K562 (cell line): ENCODE measurements at regions not wholly inside any gene's neighbourhood (a gene's known extent, or its start where the extent isn't known, plus 50 kb on each side); places are given as distances from the start of the nearest gene placed in this dataset.
"Not testable (repeated sequence)": the region's sequence is repeated elsewhere in the genome, so short reads cannot be mapped to it uniquely, and the experiment has no call there.

Experiments used
- ATAC-seq: fragments of 200-7000 bp; cut with Tn5 transposase; 3 replicates; pipeline ENCODE4 v1.9.1; 2020; ENCODE audit warnings: moderate library complexity
- BruUV-seq: library from RNA; stranded (reverse); fragments of 400-500 nt; replicated peaks from 2 replicates; lab custom pipeline; 2021; lab: Mats Ljungman, UMichigan
- CTCF ChIA-PET: fragments of 300-600 bp; formaldehyde crosslinking; extraction: SDS; loops from one replicate; lab custom pipeline; 2021; ENCODE audit warnings: low intra/inter-chr PET ratio; lab: Yijun Ruan, JAX
- POLR2A ChIA-PET: fragments of 300-600, 350-650 bp; sonication (Branson Sonifier 250); formaldehyde crosslinking; extraction: SDS; loops from one replicate; lab custom pipeline; 2021; ENCODE audit warnings: antibody characterized with exemption, inconsistent platforms; lab: Yijun Ruan, JAX
- DNase-seq, 4 experiments: peaks; one replicate each; pipeline versions ENCODE4 v3.0.0 to v3.0.0-alpha.2; 2011 to 2018; ENCODE audit warnings: low spot score in 3 of 4, mixed read lengths in 3 of 4; ENCODE audit errors: extremely low read depth in 1 of 4
- FAIRE-seq: peaks from 2 replicates; lab custom pipeline; 2011; peaks lifted over from hg19 to GRCh38; lab: Jason Lieb, UNC
- H2AFZ ChIP-seq: 2 replicates; pipeline ENCODE4 v1.6.0; 2011; ENCODE audit warnings: low read depth, low read length, control low read depth, inconsistent platforms
- H3K27ac ChIP-seq: fragments of 200-600 bp; 3 replicates; pipeline ENCODE4 v1.8.0; 2011; ENCODE audit warnings: low read depth, mild to moderate bottlenecking, control low read depth, inconsistent platforms, low read length, moderate library complexity, mixed read lengths; ENCODE audit errors: extremely low read depth
- H3K27me3 ChIP-seq, 2 experiments: fragments of 300-600 bp in 1 of 2; 2 replicates in 1 of 2; 3 replicates in 1 of 2; pipeline versions ENCODE4 v1.6.0 to v1.8.0; 2011; ENCODE audit warnings: inconsistent platforms in 2 of 2, low read length in 2 of 2, mild to moderate bottlenecking in 1 of 2, mixed read lengths in 1 of 2, moderate library complexity in 1 of 2; ENCODE audit not compliant: control insufficient read depth in 2 of 2, insufficient read depth in 2 of 2
- H3K36me3 ChIP-seq: fragments of 300-600 bp; 3 replicates; pipeline ENCODE4 v1.8.0; 2011; ENCODE audit warnings: mild to moderate bottlenecking, low read length, inconsistent platforms; ENCODE audit not compliant: control insufficient read depth, insufficient read depth
- H3K4me1 ChIP-seq, 2 experiments: fragments of 200-600 bp in 1 of 2; replicated peaks in 1 of 2; 2 replicates in 1 of 2; 3 replicates in 1 of 2; pipeline versions ENCODE4 v1.5.1 to v1.8.0; 2011; ENCODE audit warnings: inconsistent platforms in 2 of 2, low read length in 2 of 2, mild to moderate bottlenecking in 1 of 2, mixed read lengths in 1 of 2, moderate library complexity in 1 of 2; ENCODE audit not compliant: control insufficient read depth in 2 of 2, insufficient read depth in 2 of 2
- H3K4me2 ChIP-seq: 2 replicates; pipeline ENCODE4 v1.6.1; 2011; ENCODE audit warnings: low read length, control low read depth, inconsistent platforms, mixed read lengths; ENCODE audit not compliant: insufficient read depth
- H3K4me3 ChIP-seq: fragments of 200-600 bp; sonication (generic), shearing (Covaris generic); 2 replicates; pipeline ENCODE4 v1.5.1; 2016; ENCODE audit warnings: control low read depth, inconsistent platforms
- H3K79me2 ChIP-seq: fragments of 200-600 bp; 3 replicates; pipeline ENCODE4 v1.8.0; 2011; ENCODE audit warnings: low read length, inconsistent platforms; ENCODE audit not compliant: control insufficient read depth, insufficient read depth
- H3K9ac ChIP-seq, 2 experiments: 2 replicates each; pipeline versions ENCODE4 v1.6.0 to v1.6.1; 2011; ENCODE audit warnings: low read depth in 2 of 2, low read length in 2 of 2, control low read depth in 1 of 2, inconsistent platforms in 1 of 2, mild to moderate bottlenecking in 1 of 2, mixed read lengths in 1 of 2; ENCODE audit not compliant: insufficient read depth in 1 of 2
- H3K9me1 ChIP-seq: one replicate; pipeline ENCODE4 v1.6.0; 2011; ENCODE audit warnings: inconsistent platforms, mild to moderate bottlenecking, low read length, moderate library complexity; ENCODE audit not compliant: control insufficient read depth, insufficient read depth
- H3K9me3 ChIP-seq: replicated peaks from 2 replicates; pipeline ENCODE4 v1.5.1; 2011; ENCODE audit warnings: low read depth, low read length, inconsistent platforms; ENCODE audit not compliant: control insufficient read depth, insufficient read depth
- H4K20me1 ChIP-seq: replicated peaks from 2 replicates; pipeline ENCODE4 v1.6.1; 2011; ENCODE audit warnings: low read length, inconsistent platforms, mixed read lengths; ENCODE audit not compliant: control insufficient read depth, insufficient read depth
- ESRRA ChIP-seq: fragments of 450-650 bp; IDR thresholded peaks from 2 replicates; pipeline ENCODE4 v1.6.1; 2014; ENCODE audit warnings: low read depth, mild to moderate bottlenecking, moderate library complexity, borderline replicate concordance
- EWSR1 ChIP-seq: fragments of 450-650 bp; IDR thresholded peaks from 2 replicates; pipeline ENCODE4 v1.6.1; 2018; ENCODE audit warnings: borderline replicate concordance, mild to moderate bottlenecking, low read depth, moderate library complexity; ENCODE audit not compliant: partially characterized antibody
- FUS ChIP-seq: fragments of 200-400 bp; formaldehyde crosslinking; optimal IDR thresholded peaks from 2 replicates; pipeline ENCODE3; 2017; ENCODE audit warnings: low read depth, low read length
- TCF7L2 ChIP-seq: fragments of 150-350 bp; IDR thresholded peaks from 2 replicates; pipeline ENCODE4 v1.6.1; 2016; ENCODE audit warnings: low read depth, mild to moderate bottlenecking, low read length, moderate library complexity
- ZNF24 ChIP-seq: fragments of 450-650 bp; IDR thresholded peaks from 2 replicates; pipeline ENCODE4 v1.6.1; 2016
- ZNF57 ChIP-seq: fragments of 450-650 bp; formaldehyde crosslinking; IDR thresholded peaks from 2 replicates; pipeline ENCODE4 v1.4.0; 2020; ENCODE audit warnings: mild to moderate bottlenecking, moderate library complexity
- WGBS: fragments of 100-300 bp; shearing (Covaris generic); methylation state at CpG from one replicate; pipeline ENCODE4 v1.1.6; 2016; ENCODE audit warnings: low coverage, mixed read lengths; ENCODE audit not compliant: insufficient coverage; ENCODE audit errors: missing lambda C conversion rate; 5-methylcytosine and 5-hydroxymethylcytosine counted together
- in situ Hi-C: fragments of 300-500 bp; cut with MboI; formaldehyde crosslinking; loops from 4 replicates; pipeline ENCODE4 v1.15.0; 2018; ENCODE audit warnings: inconsistent platforms, mixed read lengths
- intact Hi-C: fragments of 100-400 bp; cut with micrococcal nuclease; formaldehyde crosslinking; loops from 2 replicates; pipeline ENCODE4 v1.14.2; 2022
- TF ChIP-seq, protein P1 (sequence below): sonication (generic); formaldehyde crosslinking; IDR thresholded peaks from 2 replicates; pipeline ENCODE4 v1.9.0; 2022; ENCODE audit warnings: mild to moderate bottlenecking, missing genetic modification reagents

DNA sequence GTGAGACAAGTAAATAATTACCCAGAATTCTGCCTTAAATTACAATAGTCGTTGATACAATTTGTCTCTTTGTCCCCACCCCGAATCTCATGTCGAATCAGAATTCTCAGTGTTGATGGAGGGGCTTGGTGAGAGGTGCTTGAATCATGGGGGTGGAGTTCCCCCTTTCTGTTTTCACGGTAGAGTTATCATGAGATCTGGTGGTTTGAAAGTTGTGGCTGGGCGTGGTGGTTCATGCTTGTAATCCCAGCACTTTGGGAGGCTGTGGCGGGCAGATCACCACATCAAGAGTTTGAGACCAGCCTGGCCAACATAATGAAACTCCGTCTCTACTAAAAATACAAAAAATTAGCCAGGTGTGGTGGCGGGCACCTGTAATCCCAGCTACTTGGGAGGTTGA lies 75.0 kb upstream of the GNAQ start:
- H3K4me1 ChIP-seq, H3K4me2 ChIP-seq, BruUV-seq, FAIRE-seq, H3K4me3 ChIP-seq, POLR2A ChIA-PET, H3K27ac ChIP-seq, H3K9ac ChIP-seq, H3K36me3 ChIP-seq, CTCF ChIA-PET, H2AFZ ChIP-seq, in situ Hi-C loops, H3K79me2 ChIP-seq, H3K9me3 ChIP-seq, intact Hi-C loops, ATAC-seq, DNase-seq, H3K27me3 ChIP-seq, H4K20me1 ChIP-seq, H3K9me1 ChIP-seq: not testable (repeated sequence)
- WGBS, result 2% methylated on average over 6 of the region's 8 CpGs

DNA sequence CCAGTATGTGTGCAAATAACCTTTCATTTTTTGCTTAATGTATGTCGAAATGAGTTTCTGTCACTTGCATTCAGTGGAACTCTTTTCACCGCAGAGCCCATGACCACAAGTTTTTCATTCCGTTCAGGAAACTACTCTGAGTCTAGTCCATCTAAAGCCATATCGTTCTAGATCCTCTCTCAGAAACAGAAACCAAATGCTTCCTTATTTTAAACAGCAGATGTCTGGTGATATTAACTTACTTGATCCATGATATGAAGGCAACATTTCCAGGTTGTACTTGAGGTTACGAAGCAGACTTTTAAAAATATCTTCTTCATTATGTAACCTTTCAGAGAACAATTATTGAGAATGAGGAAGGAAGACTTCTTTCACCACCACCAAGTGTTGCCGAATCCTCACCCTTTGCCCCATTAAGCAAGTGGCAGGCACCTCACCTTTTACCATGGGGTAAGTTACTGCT lies 72.4 kb upstream of the GNAQ start:
- no peak overlapping the region for H3K27ac ChIP-seq
- H3K9me3 ChIP-seq, result no peaks in the 10 kb centered on the region
- no TSS peak for BruUV-seq
- H3K79me2 ChIP-seq, result no peaks in the 10 kb centered on the region
- H3K36me3 ChIP-seq, result no peaks in the 10 kb centered on the region
- no peaks in the 10 kb centered on the region for H3K4me1 ChIP-seq
- CTCF ChIA-PET, result no interaction called here
- POLR2A ChIA-PET, result no interaction called here
- intact Hi-C loops (no loop called here), in situ Hi-C loops (no loop called here)
- ATAC-seq, result no peak
- FAIRE-seq, result no peak
- WGBS, result 5% methylated on average over 6 of the region's 6 CpGs
- no peaks in the 10 kb centered on the region; a peak in 1 of 5 replicates for H3K27me3 ChIP-seq
- no peak overlapping the region for H3K4me3 ChIP-seq
- no peaks in the 10 kb centered on the region for H3K9me1 ChIP-seq
- H3K4me2 ChIP-seq, result no peak overlapping the region
- no peak overlapping the region for H2AFZ ChIP-seq
- no peak for DNase-seq
- H3K9ac ChIP-seq, result no peak overlapping the region
- TF ChIP-seq EWSR1, result no peak
- TF ChIP-seq ZNF57, result no peak
- no peak for TF ChIP-seq ZNF24
- TF ChIP-seq, protein P1, sequence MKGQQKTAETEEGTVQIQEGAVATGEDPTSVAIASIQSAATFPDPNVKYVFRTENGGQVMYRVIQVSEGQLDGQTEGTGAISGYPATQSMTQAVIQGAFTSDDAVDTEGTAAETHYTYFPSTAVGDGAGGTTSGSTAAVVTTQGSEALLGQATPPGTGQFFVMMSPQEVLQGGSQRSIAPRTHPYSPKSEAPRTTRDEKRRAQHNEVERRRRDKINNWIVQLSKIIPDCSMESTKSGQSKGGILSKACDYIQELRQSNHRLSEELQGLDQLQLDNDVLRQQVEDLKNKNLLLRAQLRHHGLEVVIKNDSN (CRISPR knock-in tag), result no peak
- TF ChIP-seq ESRRA, result no peak
- TF ChIP-seq TCF7L2, result no peak
- no peak for TF ChIP-seq FUS
- no peaks in the 10 kb centered on the region for H4K20me1 ChIP-seq
